ENCODE measurements at regions not wholly inside any gene's neighbourhood (a gene's known extent, or its start where the extent isn't known, plus 50 kb on each side); places are given as distances from the start of the nearest gene placed in this dataset.

GRCh38 chr10:112025228-112025627 lies 158.3 kb downstream of the GPAM start:
- intact Hi-C loops (cut with micrococcal nuclease), result no loop called here
- Mint-ChIP-seq H3K36me3 (no peaks in the 10 kb centered on the region), H3K9me3 (peaks cover 8% of the 10 kb centered on the region), H3K27me3 (no peaks in the 10 kb centered on the region), H3K27ac (no peak overlapping the region), H3K4me3 (no peak overlapping the region), H3K4me1 (ENCODE audit: low read depth) (no peaks in the 10 kb centered on the region)
- DNase-seq, result no peak
- ChIA-PET CTCF (no interaction called here), POLR2A (no interaction called here)

- intact Hi-C loops (cut with micrococcal nuclease), result no loop called here
- DNase-seq, result no peak
- no peaks in the 10 kb centered on the region for H3K36me3 Mint-ChIP-seq
- H3K4me3 Mint-ChIP-seq, result no peak overlapping the region
- H3K9me3 Mint-ChIP-seq, result peaks cover 14% of the 10 kb centered on the region
- H3K4me1 Mint-ChIP-seq (ENCODE audit: low read depth), result no peaks in the 10 kb centered on the region
- H3K27ac Mint-ChIP-seq, result no peak overlapping the region
- POLR2A ChIA-PET, result no interaction called here
- CTCF ChIA-PET, result no interaction called here
- H3K27me3 Mint-ChIP-seq, result no peaks in the 10 kb centered on the region
Observed at GRCh38 chr10:112026438-112026837, 157.1 kb downstream of the GPAM start.

- POLR2A ChIA-PET, result no interaction called here
- H3K36me3 Mint-ChIP-seq, result no peaks in the 10 kb centered on the region
- H3K4me3 Mint-ChIP-seq, result no peak overlapping the region
Observed at GRCh38 chr10:112027731-112028280, 155.8 kb downstream of the GPAM start.

GRCh38 chr10:112030431-112030830 lies 153.1 kb downstream of the GPAM start:
- intact Hi-C loops (cut with micrococcal nuclease), result no loop called here
- H3K27ac Mint-ChIP-seq, result no peak overlapping the region
- no peaks in the 10 kb centered on the region for H3K4me1 Mint-ChIP-seq (ENCODE audit: low read depth)
- no peak for DNase-seq
- ChIA-PET POLR2A (no interaction called here), CTCF (no interaction called here)
- no peak overlapping the region for H3K4me3 Mint-ChIP-seq
- H3K9me3 Mint-ChIP-seq, result peaks cover 20% of the 10 kb centered on the region
- no peaks in the 10 kb centered on the region for H3K36me3 Mint-ChIP-seq
- no peaks in the 10 kb centered on the region for H3K27me3 Mint-ChIP-seq

More at GRCh38 chr10:112027731-112028280, 155.8 kb downstream of the GPAM start:
- H3K9me3 Mint-ChIP-seq, result peaks cover 14% of the 10 kb centered on the region
- no peaks in the 10 kb centered on the region for H3K4me1 Mint-ChIP-seq (ENCODE audit: low read depth)
- no peak overlapping the region for H3K27ac Mint-ChIP-seq
- intact Hi-C loops (cut with micrococcal nuclease), result no loop called here
- CTCF ChIA-PET, result no interaction called here
- DNase-seq, result no peak
- no peaks in the 10 kb centered on the region for H3K27me3 Mint-ChIP-seq

DNA sequence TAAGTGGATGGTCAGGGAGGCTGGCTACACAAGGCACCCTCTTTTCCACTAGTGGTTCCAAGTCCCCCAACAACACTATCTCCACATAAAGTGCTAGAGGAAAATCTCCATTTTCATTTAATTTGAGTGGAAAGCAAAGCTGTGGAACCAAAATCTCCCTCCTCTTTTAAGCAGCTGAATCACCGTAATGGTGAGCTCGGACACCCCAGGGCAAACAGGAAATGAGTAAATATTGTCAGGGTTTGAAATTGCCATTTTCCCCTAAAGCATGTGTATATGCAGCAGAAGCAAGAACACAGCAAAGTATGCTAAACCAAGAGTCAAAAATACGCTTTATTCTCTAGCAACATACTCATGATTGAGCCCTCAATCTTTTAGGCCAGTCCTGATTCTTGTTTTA lies 143.7 kb downstream of the GPAM start:
- no peak overlapping the region for H3K27ac Mint-ChIP-seq
- POLR2A ChIA-PET, result no interaction called here
- no peaks in the 10 kb centered on the region for H3K4me1 Mint-ChIP-seq (ENCODE audit: low read depth)
- H3K36me3 Mint-ChIP-seq, result no peaks in the 10 kb centered on the region
- H3K27me3 Mint-ChIP-seq, result peaks cover 5% of the 10 kb centered on the region
- H3K4me3 Mint-ChIP-seq, result no peak overlapping the region
- intact Hi-C loops (cut with micrococcal nuclease), result no loop called here
- CTCF ChIA-PET, result no interaction called here
- no peaks in the 10 kb centered on the region for H3K9me3 Mint-ChIP-seq
- no peak for DNase-seq

DNA sequence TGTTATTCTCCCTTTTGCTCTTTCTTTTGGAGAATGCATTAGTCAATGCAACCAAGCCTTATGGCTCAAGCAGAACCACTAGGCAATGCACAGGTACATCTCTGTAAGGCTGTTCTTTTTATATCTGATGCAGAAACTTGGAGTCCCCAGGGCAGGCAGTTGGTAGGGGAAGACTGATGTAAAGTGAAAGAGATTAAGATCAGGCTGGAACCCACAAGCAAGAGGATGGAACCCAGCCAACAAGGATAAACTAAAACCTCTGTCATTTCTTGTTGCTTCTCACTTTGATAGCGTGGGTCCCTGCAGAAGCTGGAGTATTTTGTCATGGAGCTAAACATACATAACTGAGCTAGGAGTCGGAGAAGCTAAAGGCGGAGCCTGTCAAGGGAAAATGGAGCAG lies 142.9 kb downstream of the GPAM start:
- H3K4me3 Mint-ChIP-seq, result no peak overlapping the region

DNA sequence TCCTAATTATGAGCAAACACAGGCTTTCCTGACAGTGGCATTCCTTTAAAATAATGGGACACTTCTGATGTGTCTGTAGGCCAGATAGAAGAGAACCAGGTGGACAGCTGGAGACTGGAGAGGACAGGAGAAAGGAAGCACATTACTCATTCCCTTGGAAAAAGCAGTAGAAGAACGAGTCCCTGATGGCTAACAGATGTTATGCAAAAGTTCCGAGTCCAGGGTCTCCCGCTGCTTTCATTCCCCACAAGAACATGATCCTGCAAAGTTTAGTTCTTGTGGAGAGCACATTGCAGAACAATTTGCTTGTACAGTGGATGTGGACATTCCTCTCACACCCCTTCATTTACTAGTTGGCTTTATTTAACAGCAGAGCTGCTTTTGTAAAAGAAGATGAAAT lies 137.6 kb downstream of the GPAM start:
- ChIA-PET CTCF (no interaction called here), POLR2A (no interaction called here)
- H3K9me3 Mint-ChIP-seq, result no peaks in the 10 kb centered on the region
- no peaks in the 10 kb centered on the region for H3K36me3 Mint-ChIP-seq
- H3K27ac Mint-ChIP-seq, result no peak overlapping the region
- H3K4me3 Mint-ChIP-seq, result no peak overlapping the region
- no peaks in the 10 kb centered on the region for H3K27me3 Mint-ChIP-seq
- H3K4me1 Mint-ChIP-seq (ENCODE audit: low read depth), result no peaks in the 10 kb centered on the region
- DNase-seq, result no peak
- intact Hi-C loops (cut with micrococcal nuclease), result no loop called here

More for the DNA sequence above, 142.9 kb downstream of the GPAM start:
- no peaks in the 10 kb centered on the region for H3K36me3 Mint-ChIP-seq
- POLR2A ChIA-PET, result no interaction called here
- no peak for DNase-seq
- no peaks in the 10 kb centered on the region for H3K9me3 Mint-ChIP-seq
- CTCF ChIA-PET, result no interaction called here
- H3K27me3 Mint-ChIP-seq, result peaks cover 5% of the 10 kb centered on the region
- no peak overlapping the region for H3K27ac Mint-ChIP-seq
- intact Hi-C loops (cut with micrococcal nuclease), result no loop called here
- no peaks in the 10 kb centered on the region for H3K4me1 Mint-ChIP-seq (ENCODE audit: low read depth)

- no peak overlapping the region for H3K4me3 Mint-ChIP-seq
- ChIA-PET CTCF (no interaction called here), POLR2A (no interaction called here)
- no peak for DNase-seq
- no peaks in the 10 kb centered on the region for H3K9me3 Mint-ChIP-seq
- H3K27me3 Mint-ChIP-seq, result no peaks in the 10 kb centered on the region
- no peaks in the 10 kb centered on the region for H3K36me3 Mint-ChIP-seq
- intact Hi-C loops (cut with micrococcal nuclease), result no loop called here
- H3K27ac Mint-ChIP-seq, result no peak overlapping the region
- no peaks in the 10 kb centered on the region for H3K4me1 Mint-ChIP-seq (ENCODE audit: low read depth)
Observed at GRCh38 chr10:112047674-112048073, 135.9 kb downstream of the GPAM start.

DNA sequence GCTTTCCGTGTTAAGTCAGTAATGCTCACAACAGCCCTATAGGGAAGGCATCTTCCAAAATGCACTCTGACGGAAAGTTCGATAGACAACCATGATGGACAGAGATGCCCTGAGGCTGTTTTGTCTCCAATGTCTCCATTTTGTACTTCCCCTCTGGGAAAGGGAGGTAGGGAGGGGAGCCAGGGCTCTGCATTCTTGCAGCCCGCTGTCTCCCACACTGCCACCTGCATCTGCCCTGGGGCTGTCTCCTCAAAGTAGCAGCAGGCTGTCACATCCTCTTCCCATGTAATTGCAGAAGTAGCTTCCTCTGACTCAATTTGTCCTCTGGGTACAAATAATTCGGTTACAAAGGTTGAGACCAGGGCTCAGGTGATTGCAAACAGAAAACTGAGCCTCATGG lies 131.4 kb downstream of the GPAM start:
- H3K36me3 Mint-ChIP-seq, result no peaks in the 10 kb centered on the region
- H3K9me3 Mint-ChIP-seq, result no peaks in the 10 kb centered on the region
- no peaks in the 10 kb centered on the region for H3K4me1 Mint-ChIP-seq (ENCODE audit: low read depth)

DNA sequence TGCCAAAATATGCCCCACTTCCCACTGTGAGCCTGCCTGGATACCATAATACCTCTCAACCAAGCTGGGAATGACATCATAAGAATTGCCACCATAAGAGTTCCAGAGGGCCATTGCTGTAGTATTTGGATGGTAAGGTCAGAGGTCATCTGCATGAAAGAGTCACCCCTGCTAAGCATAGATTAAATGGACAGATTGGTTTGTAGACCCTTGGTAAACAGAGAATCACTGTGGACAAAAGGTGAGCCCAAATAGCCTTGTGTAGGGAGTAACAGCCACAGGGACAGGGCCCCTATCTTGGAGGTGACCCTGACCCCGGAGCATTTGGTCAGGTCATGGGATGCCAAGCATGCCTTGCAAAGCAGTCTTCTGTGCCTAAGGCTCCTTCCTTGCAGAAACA lies 129.7 kb downstream of the GPAM start:
- Mint-ChIP-seq H3K27ac (no peak overlapping the region), H3K36me3 (no peaks in the 10 kb centered on the region), H3K27me3 (no peaks in the 10 kb centered on the region), H3K4me3 (no peak overlapping the region), H3K4me1 (ENCODE audit: low read depth) (no peaks in the 10 kb centered on the region), H3K9me3 (no peaks in the 10 kb centered on the region)
- intact Hi-C loops (cut with micrococcal nuclease), result no loop called here
- ChIA-PET CTCF (no interaction called here), POLR2A (no interaction called here)
- no peak for DNase-seq

More for the DNA sequence above, 131.4 kb downstream of the GPAM start:
- no peaks in the 10 kb centered on the region for H3K27me3 Mint-ChIP-seq
- intact Hi-C loops (cut with micrococcal nuclease), result no loop called here
- no peak overlapping the region for H3K4me3 Mint-ChIP-seq
- CTCF ChIA-PET, result no interaction called here
- H3K27ac Mint-ChIP-seq, result no peak overlapping the region
- POLR2A ChIA-PET, result no interaction called here
- no peak for DNase-seq

GRCh38 chr10:112054516-112054915 lies 129.0 kb downstream of the GPAM start:
- CTCF ChIA-PET, result interaction anchor here (0.7 kb wide), 1 partner anchor 55 kb away, joined by 3 read pairs; no protein-coding TSS in a partner anchor
- POLR2A ChIA-PET, result no interaction called here
- no peaks in the 10 kb centered on the region for H3K9me3 Mint-ChIP-seq
- intact Hi-C loops (cut with micrococcal nuclease), result no loop called here
- H3K36me3 Mint-ChIP-seq, result no peaks in the 10 kb centered on the region
- no peaks in the 10 kb centered on the region for H3K27me3 Mint-ChIP-seq
- H3K4me3 Mint-ChIP-seq, result no peak overlapping the region
- DNase-seq, result no peak
- H3K4me1 Mint-ChIP-seq (ENCODE audit: low read depth), result no peaks in the 10 kb centered on the region
- H3K27ac Mint-ChIP-seq, result no peak overlapping the region

DNA sequence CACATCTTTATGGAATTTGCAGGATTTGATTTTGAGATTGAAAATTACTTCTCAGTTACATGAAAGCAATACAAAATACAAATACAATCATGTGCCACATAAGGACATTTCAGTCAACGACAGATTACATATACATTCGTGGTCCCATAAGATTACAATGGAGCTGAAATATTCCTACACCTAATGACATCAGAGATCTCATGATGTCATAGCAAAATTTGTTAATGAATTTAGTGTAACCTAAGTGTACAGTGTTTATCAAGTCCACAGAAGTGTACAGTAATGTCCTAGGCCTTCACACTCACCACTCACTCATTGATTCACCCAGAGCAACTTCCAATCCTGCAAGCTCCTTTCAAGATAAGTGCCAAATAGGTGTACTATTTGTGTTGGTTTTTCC lies 126.5 kb downstream of the GPAM start:
- no peaks in the 10 kb centered on the region for H3K36me3 Mint-ChIP-seq
- H3K27me3 Mint-ChIP-seq, result no peaks in the 10 kb centered on the region
- intact Hi-C loops (cut with micrococcal nuclease), result no loop called here
- POLR2A ChIA-PET, result no interaction called here
- CTCF ChIA-PET, result no interaction called here
- H3K9me3 Mint-ChIP-seq, result no peaks in the 10 kb centered on the region
- H3K4me3 Mint-ChIP-seq, result no peak overlapping the region
- H3K27ac Mint-ChIP-seq, result no peak overlapping the region
- H3K4me1 Mint-ChIP-seq (ENCODE audit: low read depth), result no peaks in the 10 kb centered on the region
- DNase-seq, result no peak

- intact Hi-C loops (cut with micrococcal nuclease), result no loop called here
Observed at GRCh38 chr10:112059220-112059619, 124.3 kb downstream of the GPAM start.

More at GRCh38 chr10:112059220-112059619, 124.3 kb downstream of the GPAM start:
- DNase-seq, result no peak
- Mint-ChIP-seq H3K4me3 (no peak overlapping the region), H3K27ac (no peak overlapping the region), H3K27me3 (peaks cover 3% of the 10 kb centered on the region), H3K9me3 (no peaks in the 10 kb centered on the region), H3K4me1 (ENCODE audit: low read depth) (no peaks in the 10 kb centered on the region), H3K36me3 (no peaks in the 10 kb centered on the region)
- ChIA-PET CTCF (no interaction called here), POLR2A (no interaction called here)

All from activated CD4-positive, alpha-beta memory T cell treated with anti-CD3 and anti-CD28 coated beads for 36 hours (primary cell).